IMR-90 (cell line): ENCODE measurements at regions not wholly inside any gene's neighbourhood (a gene's known extent, or its start where the extent isn't known, plus 50 kb on each side); places are given as distances from the start of the nearest gene placed in this dataset.

Experiments used
- ATAC-seq: fragments of 200-7000 bp; cut with Tn5 transposase; 2 replicates; pipeline ENCODE4 v1.9.1; 2020; ENCODE audit warnings: low read depth, mild to moderate bottlenecking, moderate library complexity
- BruUV-seq: library from RNA; stranded (reverse); fragments of 400-500 nt; replicated peaks from 2 replicates; lab custom pipeline; 2021; lab: Mats Ljungman, UMichigan
- CTCF ChIA-PET: fragments of 300-600 bp; formaldehyde crosslinking; extraction: SDS; loops from one replicate; lab custom pipeline; 2021; ENCODE audit warnings: antibody characterized with exemption; lab: Yijun Ruan, JAX
- POLR2A ChIA-PET: fragments of 300-600 bp; sonication (Branson Sonifier 250); formaldehyde crosslinking; loops from one replicate; lab custom pipeline; 2022; ENCODE audit warnings: antibody characterized with exemption; ENCODE audit not compliant: unreplicated experiment; lab: Charles Lee
- DNase-seq: peaks from one replicate; pipeline ENCODE4 v3.0.0; 2013
- H2AFZ ChIP-seq: replicated peaks from 2 replicates; pipeline ENCODE3; 2013; ENCODE audit warnings: low read length, mild to moderate bottlenecking; ENCODE audit not compliant: poor library complexity
- H2AK5ac ChIP-seq: 2 replicates; pipeline ENCODE4 v1.6.1; 2013; ENCODE audit warnings: low read depth, low read length, inconsistent platforms
- H2AK9ac ChIP-seq: replicated peaks from 2 replicates; pipeline ENCODE3; 2013; ENCODE audit warnings: mild to moderate bottlenecking, low read depth, low read length, moderate library complexity; ENCODE audit not compliant: poor library complexity
- H2BK120ac ChIP-seq: 2 replicates; pipeline ENCODE4 v1.6.1; 2013; ENCODE audit warnings: low read depth, low read length, inconsistent platforms
- H2BK15ac ChIP-seq: 3 replicates; pipeline ENCODE4 v1.6.1; 2013; ENCODE audit warnings: low read depth, low read length, inconsistent platforms
- H2BK20ac ChIP-seq: 2 replicates; pipeline ENCODE4 v1.6.1; 2013; ENCODE audit warnings: low read depth, mild to moderate bottlenecking, inconsistent platforms, low read length, moderate library complexity
- H2BK5ac ChIP-seq: 2 replicates; pipeline ENCODE4 v1.6.1; 2013; ENCODE audit warnings: mild to moderate bottlenecking, low read depth, low read length, inconsistent platforms; ENCODE audit not compliant: poor library complexity, severe bottlenecking
- H3K14ac ChIP-seq: replicated peaks from 2 replicates; pipeline ENCODE4 v1.6.1; 2013; ENCODE audit warnings: low read depth, low read length, inconsistent platforms
- H3K18ac ChIP-seq: 2 replicates; pipeline ENCODE4 v1.6.1; 2013; ENCODE audit warnings: low read depth, low read length, control low read depth
- H3K23ac ChIP-seq: 2 replicates; pipeline ENCODE4 v1.6.1; 2013; ENCODE audit warnings: low read depth, low read length, inconsistent platforms
- H3K27ac ChIP-seq: 2 replicates; pipeline ENCODE4 v1.5.1; 2013; ENCODE audit warnings: mild to moderate bottlenecking, control low read depth, low read length; ENCODE audit not compliant: insufficient read depth
- H3K27me3 ChIP-seq: 2 replicates; pipeline ENCODE4 v1.6.1; 2013; ENCODE audit warnings: low read length; ENCODE audit not compliant: control insufficient read depth, insufficient read depth
- H3K36me3 ChIP-seq: 2 replicates; pipeline ENCODE4 v1.6.1; 2013; ENCODE audit warnings: low read length, mixed read lengths; ENCODE audit not compliant: control insufficient read depth, insufficient read depth
- H3K4ac ChIP-seq: 2 replicates; pipeline ENCODE4 v1.6.1; 2013; ENCODE audit warnings: low read depth, low read length, inconsistent platforms
- H3K4me1 ChIP-seq: 2 replicates; pipeline ENCODE4 v1.6.1; 2013; ENCODE audit warnings: low read length, mixed read lengths; ENCODE audit not compliant: control insufficient read depth, insufficient read depth
- H3K4me2 ChIP-seq: 2 replicates; pipeline ENCODE4 v1.6.1; 2013; ENCODE audit warnings: low read depth, mild to moderate bottlenecking, control low read depth, low read length, moderate library complexity
- H3K4me3 ChIP-seq: 2 replicates; pipeline ENCODE4 v1.5.1; 2013; ENCODE audit warnings: low read depth, mild to moderate bottlenecking, control low read depth, low read length, moderate library complexity; ENCODE audit not compliant: insufficient read depth
- H3K56ac ChIP-seq: 2 replicates; pipeline ENCODE4 v1.6.1; 2013; ENCODE audit warnings: low read length, inconsistent platforms; ENCODE audit not compliant: insufficient read depth; ENCODE audit errors: extremely low read depth
- H3K79me1 ChIP-seq, 2 experiments: 2 replicates each; pipeline ENCODE4 v1.6.1; 2013; ENCODE audit warnings: low read length in 2 of 2, inconsistent platforms in 1 of 2, low read depth in 1 of 2
- H3K9ac ChIP-seq: 2 replicates; pipeline ENCODE4 v1.6.1; 2013; ENCODE audit warnings: low read depth, low read length, control low read depth
- H3K9me1 ChIP-seq: 2 replicates; pipeline ENCODE4 v1.6.1; 2013; ENCODE audit warnings: low read length, inconsistent platforms; ENCODE audit not compliant: insufficient read depth
- H3K9me3 ChIP-seq: 2 replicates; pipeline ENCODE4 v1.6.1; 2013; ENCODE audit warnings: low read length; ENCODE audit not compliant: control insufficient read depth, insufficient read depth
- H4K20me1 ChIP-seq: 2 replicates; pipeline ENCODE4 v1.6.1; 2013; ENCODE audit warnings: low read length, inconsistent platforms; ENCODE audit not compliant: insufficient read depth
- H4K5ac ChIP-seq: 2 replicates; pipeline ENCODE4 v1.6.1; 2013; ENCODE audit warnings: mild to moderate bottlenecking, low read depth, low read length, control low read depth
- H4K8ac ChIP-seq, 2 experiments: 2 replicates each; pipeline ENCODE4 v1.6.1; 2013; ENCODE audit warnings: low read depth in 2 of 2, low read length in 2 of 2, control low read depth in 1 of 2, inconsistent platforms in 1 of 2
- H4K91ac ChIP-seq: 2 replicates; pipeline ENCODE4 v1.6.1; 2013; ENCODE audit warnings: low read depth, low read length, inconsistent platforms; ENCODE audit not compliant: insufficient read depth
- RCOR1 ChIP-seq: IDR thresholded peaks from 2 replicates; pipeline ENCODE4 v1.6.1; 2012; ENCODE audit warnings: mild to moderate bottlenecking, low read length, improper control_type of control experiment; ENCODE audit not compliant: insufficient replicate concordance
- SMC3 ChIP-seq: fragments of 150-350 bp; IDR thresholded peaks from 2 replicates; pipeline ENCODE4 v1.6.1; 2016; ENCODE audit warnings: low read depth, mild to moderate bottlenecking, antibody characterized with exemption, low read length, moderate library complexity
- whole genome bisulfite sequencing, 2 experiments: methylation state at CpG; one replicate each; pipeline versions ENCODE4 v1.1.5 to v1.1.7; 2013; ENCODE audit warnings: missing lambda C conversion rate in 2 of 2; ENCODE audit not compliant: insufficient read length in 1 of 2; ENCODE audit errors: extremely low coverage in 2 of 2; 5-methylcytosine and 5-hydroxymethylcytosine counted together
- dilution Hi-C: fragments of 300-500 bp; cut with HindIII; formaldehyde crosslinking; loops from one replicate; pipeline ENCODE4 v1.14.3; 2018; ENCODE audit warnings: low sequenced_read_pairs; ENCODE audit not compliant: unreplicated experiment
- in situ Hi-C: fragments of 300-500 bp; cut with MboI; formaldehyde crosslinking; loops from 3 replicates; pipeline ENCODE4 v1.14.3; 2019; ENCODE audit warnings: low sequenced_read_pairs, inconsistent platforms, mixed read lengths
- intact Hi-C: fragments of 100-400 bp; cut with micrococcal nuclease; formaldehyde crosslinking; loops from 2 replicates; pipeline ENCODE4 v1.10.0; 2022
- TF ChIP-seq, protein P1 (sequence below): fragments of 150-350 bp; IDR thresholded peaks from 2 replicates; pipeline ENCODE4 v1.6.1; 2017; ENCODE audit warnings: mild to moderate bottlenecking, antibody characterized with exemption, low read length, low read depth
- TF ChIP-seq, protein P2 (sequence below): conservative IDR thresholded peaks from 2 replicates; pipeline ENCODE4 v1.5.1; 2012; ENCODE audit warnings: mild to moderate bottlenecking, low read depth, low read length, improper control_type of control experiment

DNA sequence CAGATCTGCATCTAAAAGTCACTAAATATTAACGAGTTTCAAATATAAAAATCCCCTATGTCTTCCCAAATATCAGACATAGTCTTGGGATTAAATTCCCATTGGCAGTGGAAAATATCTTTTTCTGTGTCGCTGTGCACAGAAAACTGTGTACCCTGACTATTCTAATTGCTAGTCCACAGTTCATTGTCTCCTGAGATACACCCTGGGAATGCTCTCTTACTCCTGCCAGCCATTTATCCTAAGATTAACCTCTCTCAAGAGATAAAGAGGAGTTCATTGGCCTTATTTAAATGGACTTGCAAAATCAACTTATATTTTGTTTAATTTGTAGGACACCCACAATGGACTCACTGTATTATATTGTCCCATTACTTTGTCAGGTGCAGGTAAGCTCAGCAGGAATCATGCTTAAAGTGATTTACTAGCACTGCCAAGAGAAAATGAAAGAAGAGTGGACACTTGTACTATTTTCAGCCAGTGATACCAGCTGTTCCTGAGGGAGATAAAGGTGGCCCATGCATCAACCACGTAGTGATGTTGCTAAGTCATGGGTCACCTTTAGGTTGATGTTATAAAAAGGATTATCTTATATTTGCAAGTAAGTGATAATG lies 553.8 kb downstream of the PIK3C3 start:
- no CpG with 5 or more reads among the region's 3 CpGs for WGBS, 2 experiments
- no peak overlapping the region for H3K18ac ChIP-seq
- H3K4me2 ChIP-seq = no peak overlapping the region
- ChIA-PET POLR2A (no interaction called here), CTCF (no interaction called here)
- H3K36me3 ChIP-seq = no peaks in the 10 kb centered on the region
- no peak overlapping the region for H3K23ac ChIP-seq
- H3K4me3 ChIP-seq = no peak overlapping the region
- no peaks in the 10 kb centered on the region for H3K9me1 ChIP-seq
- no peak for DNase-seq
- intact Hi-C loops (no loop called here), in situ Hi-C loops (no loop called here), dilution Hi-C loops (no loop called here)
- H2BK120ac ChIP-seq = no peak overlapping the region
- H3K56ac ChIP-seq = no peak overlapping the region
- H4K5ac ChIP-seq = no peak overlapping the region
- H4K8ac ChIP-seq = no peak overlapping the region
- no peak overlapping the region for H2BK5ac ChIP-seq
- no peaks in the 10 kb centered on the region for H4K20me1 ChIP-seq
- no peak overlapping the region for H3K14ac ChIP-seq
- H3K27me3 ChIP-seq = no peaks in the 10 kb centered on the region
- H2BK15ac ChIP-seq = no peak overlapping the region
- no peak overlapping the region for H2AK9ac ChIP-seq
- no peak overlapping the region for H2AK5ac ChIP-seq
- ATAC-seq = no peak
- no peak overlapping the region for H3K4ac ChIP-seq
- no peak overlapping the region for H2BK20ac ChIP-seq
- H3K79me1 ChIP-seq = no peaks in the 10 kb centered on the region
- BruUV-seq = no TSS peak
- no peak overlapping the region for H2AFZ ChIP-seq
- no peak overlapping the region for H3K27ac ChIP-seq
- TF ChIP-seq, protein P1, sequence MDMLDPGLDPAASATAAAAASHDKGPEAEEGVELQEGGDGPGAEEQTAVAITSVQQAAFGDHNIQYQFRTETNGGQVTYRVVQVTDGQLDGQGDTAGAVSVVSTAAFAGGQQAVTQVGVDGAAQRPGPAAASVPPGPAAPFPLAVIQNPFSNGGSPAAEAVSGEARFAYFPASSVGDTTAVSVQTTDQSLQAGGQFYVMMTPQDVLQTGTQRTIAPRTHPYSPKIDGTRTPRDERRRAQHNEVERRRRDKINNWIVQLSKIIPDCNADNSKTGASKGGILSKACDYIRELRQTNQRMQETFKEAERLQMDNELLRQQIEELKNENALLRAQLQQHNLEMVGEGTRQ = no peak
- TF ChIP-seq RCOR1 (no peak), SMC3 (no peak)
- TF ChIP-seq, protein P2, sequence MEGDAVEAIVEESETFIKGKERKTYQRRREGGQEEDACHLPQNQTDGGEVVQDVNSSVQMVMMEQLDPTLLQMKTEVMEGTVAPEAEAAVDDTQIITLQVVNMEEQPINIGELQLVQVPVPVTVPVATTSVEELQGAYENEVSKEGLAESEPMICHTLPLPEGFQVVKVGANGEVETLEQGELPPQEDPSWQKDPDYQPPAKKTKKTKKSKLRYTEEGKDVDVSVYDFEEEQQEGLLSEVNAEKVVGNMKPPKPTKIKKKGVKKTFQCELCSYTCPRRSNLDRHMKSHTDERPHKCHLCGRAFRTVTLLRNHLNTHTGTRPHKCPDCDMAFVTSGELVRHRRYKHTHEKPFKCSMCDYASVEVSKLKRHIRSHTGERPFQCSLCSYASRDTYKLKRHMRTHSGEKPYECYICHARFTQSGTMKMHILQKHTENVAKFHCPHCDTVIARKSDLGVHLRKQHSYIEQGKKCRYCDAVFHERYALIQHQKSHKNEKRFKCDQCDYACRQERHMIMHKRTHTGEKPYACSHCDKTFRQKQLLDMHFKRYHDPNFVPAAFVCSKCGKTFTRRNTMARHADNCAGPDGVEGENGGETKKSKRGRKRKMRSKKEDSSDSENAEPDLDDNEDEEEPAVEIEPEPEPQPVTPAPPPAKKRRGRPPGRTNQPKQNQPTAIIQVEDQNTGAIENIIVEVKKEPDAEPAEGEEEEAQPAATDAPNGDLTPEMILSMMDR = no peak
- H3K9ac ChIP-seq = no peak overlapping the region
- no peak overlapping the region for H4K91ac ChIP-seq
- H3K9me3 ChIP-seq = no peaks in the 10 kb centered on the region
- H3K4me1 ChIP-seq = no peaks in the 10 kb centered on the region
